ENCODE measurements at regions not wholly inside any gene's neighbourhood (a gene's known extent, or its start where the extent isn't known, plus 50 kb on each side); places are given as distances from the start of the nearest gene placed in this dataset.

DNA sequence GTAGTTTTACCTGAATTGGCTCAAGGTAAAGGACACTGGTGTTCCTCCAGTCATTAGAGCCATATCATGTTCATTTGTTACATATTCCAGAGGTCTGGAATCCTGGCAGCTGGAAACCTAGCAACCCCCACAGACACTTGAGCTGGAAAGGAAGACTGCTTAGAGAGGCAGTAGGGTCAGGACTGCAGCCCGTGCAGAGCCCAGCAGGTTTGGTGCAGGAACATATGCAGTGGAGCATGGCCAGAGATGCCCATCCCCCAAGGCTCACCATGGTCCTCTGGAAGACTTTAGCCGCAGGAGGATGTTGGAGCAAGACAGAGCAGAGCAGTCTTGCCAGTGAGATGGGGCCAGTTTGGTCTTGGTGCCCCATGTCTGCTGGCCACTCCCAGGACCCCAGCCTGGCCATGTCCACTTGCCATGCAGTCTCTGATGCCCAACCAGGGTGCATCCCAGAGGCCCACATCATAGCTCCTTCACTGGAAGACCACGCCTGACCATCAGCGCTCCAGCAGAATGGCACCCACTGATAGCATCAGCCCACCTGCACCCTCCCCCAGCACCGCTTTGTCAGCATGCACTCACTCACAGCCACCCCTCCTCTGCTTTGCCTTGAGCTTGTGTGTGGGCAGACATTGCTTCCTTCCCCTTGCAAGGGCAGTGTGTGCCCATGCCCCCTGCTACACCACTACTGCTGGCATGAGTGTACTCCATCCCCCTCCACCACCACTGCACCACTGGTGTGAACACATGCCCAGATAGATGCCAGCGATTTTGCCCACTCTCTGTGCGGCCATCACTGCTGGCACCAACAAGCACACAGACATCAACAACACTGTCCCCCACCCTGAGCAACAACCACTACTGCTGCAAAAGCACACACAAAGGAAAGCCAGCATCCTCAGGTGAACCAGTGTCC, 190.3 kb upstream of the SPOCK3 start:
- TF ChIP-seq ZNF671 (CRISPR knock-in tag; IDR thresholded peaks at IDR 0.05) (no peak), ZNF512 (CRISPR knock-in tag; IDR thresholded peaks at IDR 0.05; ENCODE audit: borderline replicate concordance) (no peak), JUN (CRISPR knock-in tag; IDR thresholded peaks at IDR 0.05) (no peak), NR3C1 (CRISPR knock-in tag; conservative IDR thresholded peaks at IDR 0.05; ENCODE audit: low read depth) (no peak), CTCF (IDR thresholded peaks at IDR 0.05) (no peak)
- TF ChIP-seq, protein P1, sequence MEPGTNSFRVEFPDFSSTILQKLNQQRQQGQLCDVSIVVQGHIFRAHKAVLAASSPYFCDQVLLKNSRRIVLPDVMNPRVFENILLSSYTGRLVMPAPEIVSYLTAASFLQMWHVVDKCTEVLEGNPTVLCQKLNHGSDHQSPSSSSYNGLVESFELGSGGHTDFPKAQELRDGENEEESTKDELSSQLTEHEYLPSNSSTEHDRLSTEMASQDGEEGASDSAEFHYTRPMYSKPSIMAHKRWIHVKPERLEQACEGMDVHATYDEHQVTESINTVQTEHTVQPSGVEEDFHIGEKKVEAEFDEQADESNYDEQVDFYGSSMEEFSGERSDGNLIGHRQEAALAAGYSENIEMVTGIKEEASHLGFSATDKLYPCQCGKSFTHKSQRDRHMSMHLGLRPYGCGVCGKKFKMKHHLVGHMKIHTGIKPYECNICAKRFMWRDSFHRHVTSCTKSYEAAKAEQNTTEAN (CRISPR knock-in tag; IDR thresholded peaks at IDR 0.05), result no peak
